CD4-positive, alpha-beta T cell treated with Interleukin-6 for 4 hours (primary cell): ENCODE measurements at regions not wholly inside any gene's neighbourhood (a gene's known extent, or its start where the extent isn't known, plus 50 kb on each side); places are given as distances from the start of the nearest gene placed in this dataset.
A peak's percentile ranks its signal among the peaks of the same experiment; 100 is the strongest.
"Not testable (repeated sequence)": the region's sequence is repeated elsewhere in the genome, so short reads cannot be mapped to it uniquely, and the experiment has no call there.

Experiments
- DNase-seq: peaks from one replicate; pipeline ENCODE4 v3.0.0-alpha.2; 2020; ENCODE audit warnings: mixed read lengths

GRCh38 chr9:31210978-31211570, 1173.4 kb upstream of the ACO1 start:
- peak; percentile 3 for DNase-seq

GRCh38 chr9:31229976-31230375, 1154.5 kb upstream of the ACO1 start:
- not testable (repeated sequence) for DNase-seq

- no peak for DNase-seq
Measured at GRCh38 chr9:31232485-31232884, 1152.0 kb upstream of the ACO1 start.

- no peak for DNase-seq
Measured at GRCh38 chr9:31236344-31236743, 1148.1 kb upstream of the ACO1 start.

- no peak for DNase-seq
Measured at GRCh38 chr9:31243386-31243785, 1141.1 kb upstream of the ACO1 start.

GRCh38 chr9:31248156-31248555, 1136.3 kb upstream of the ACO1 start:
- DNase-seq = no peak

GRCh38 chr9:31251386-31251785, 1133.1 kb upstream of the ACO1 start:
- no peak for DNase-seq

GRCh38 chr9:31253800-31254762, 1130.4 kb upstream of the ACO1 start:
- DNase-seq = no peak

- DNase-seq = no peak
Measured at GRCh38 chr9:31255211-31255610, 1129.2 kb upstream of the ACO1 start.

- DNase-seq = peak; percentile 7
Measured at GRCh38 chr9:31259824-31260223, 1124.6 kb upstream of the ACO1 start.

- no peak for DNase-seq
Measured at GRCh38 chr9:31272456-31273295, 1111.8 kb upstream of the ACO1 start.

GRCh38 chr9:31275419-31275818, 1109.0 kb upstream of the ACO1 start:
- no peak for DNase-seq

- no peak for DNase-seq
Measured at GRCh38 chr9:31290731-31291130, 1093.7 kb upstream of the ACO1 start.

- no peak for DNase-seq
Measured at GRCh38 chr9:31302620-31303418, 1081.6 kb upstream of the ACO1 start.

- DNase-seq = no peak
Measured at GRCh38 chr9:31304576-31304975, 1079.9 kb upstream of the ACO1 start.

GRCh38 chr9:31314241-31314640, 1070.2 kb upstream of the ACO1 start:
- DNase-seq = no peak

GRCh38 chr9:31320494-31320893, 1063.9 kb upstream of the ACO1 start:
- no peak for DNase-seq

GRCh38 chr9:31321256-31321655, 1063.2 kb upstream of the ACO1 start:
- DNase-seq = no peak

- DNase-seq = no peak
Measured at GRCh38 chr9:31321686-31322085, 1062.8 kb upstream of the ACO1 start.

GRCh38 chr9:31323726-31324444, 1060.6 kb upstream of the ACO1 start:
- DNase-seq = peak; percentile 42

- no peak for DNase-seq
Measured at GRCh38 chr9:31325778-31326177, 1058.7 kb upstream of the ACO1 start.

GRCh38 chr9:31326883-31327282, 1057.6 kb upstream of the ACO1 start:
- not testable (repeated sequence) for DNase-seq
